ENCODE measurements at regions not wholly inside any gene's neighbourhood (a gene's known extent, or its start where the extent isn't known, plus 50 kb on each side); places are given as distances from the start of the nearest gene placed in this dataset.

GRCh38 chr10:120369856-120370276 lies 87.2 kb upstream of the PLPP4 start:
- Histone ChIP-seq H3K27me3 (no peaks in the 10 kb centered on the region), H3K27ac (no peak overlapping the region), H3K4me3 (no peak overlapping the region), H3K36me3 (no peaks in the 10 kb centered on the region), H3K9me3 (no peaks in the 10 kb centered on the region), H3K4me1 (no peaks in the 10 kb centered on the region)
- 33% methylated on average over 2 of the region's 2 CpGs for WGBS (ENCODE audit: insufficient coverage, low coverage, low lambda C conversion rate, missing lambda C conversion rate)
- ATAC-seq (no peak), DNase-seq (no peak)
- intact Hi-C loops (cut with DNase I): no loop called here
- TF ChIP-seq CTCF (IDR thresholded peaks at IDR 0.05): no peak
- no peak for TF ChIP-seq POLR2A (IDR thresholded peaks at IDR 0.05)

- no peak for DNase-seq
- Histone ChIP-seq H3K36me3 (no peaks in the 10 kb centered on the region), H3K9me3 (no peaks in the 10 kb centered on the region), H3K27me3 (no peaks in the 10 kb centered on the region), H3K4me3 (no peak overlapping the region), H3K27ac (no peak overlapping the region), H3K4me1 (no peaks in the 10 kb centered on the region)
- no peak for ATAC-seq
- TF ChIP-seq CTCF (IDR thresholded peaks at IDR 0.05): no peak
- TF ChIP-seq POLR2A (IDR thresholded peaks at IDR 0.05): no peak
- WGBS (ENCODE audit: insufficient coverage, low coverage, low lambda C conversion rate, missing lambda C conversion rate): 52% methylated on average over 4 of the region's 4 CpGs
- intact Hi-C loops (cut with DNase I): no loop called here
Measured at GRCh38 chr10:120371856-120372255, 85.2 kb upstream of the PLPP4 start.

GRCh38 chr10:120372917-120373316 lies 84.1 kb upstream of the PLPP4 start:
- H3K36me3 ChIP-seq: no peaks in the 10 kb centered on the region
- H3K27ac ChIP-seq: no peak overlapping the region
- ATAC-seq: no peak
- intact Hi-C loops (cut with DNase I): no loop called here
- no peaks in the 10 kb centered on the region for H3K4me1 ChIP-seq
- no peak overlapping the region for H3K4me3 ChIP-seq
- no peaks in the 10 kb centered on the region for H3K27me3 ChIP-seq
- no peak for DNase-seq
- no peaks in the 10 kb centered on the region for H3K9me3 ChIP-seq
- WGBS (ENCODE audit: insufficient coverage, low coverage, low lambda C conversion rate, missing lambda C conversion rate): 33% methylated on average over 3 of the region's 4 CpGs
- TF ChIP-seq CTCF (IDR thresholded peaks at IDR 0.05): no peak
- no peak for TF ChIP-seq POLR2A (IDR thresholded peaks at IDR 0.05)

- Histone ChIP-seq H3K27me3 (no peaks in the 10 kb centered on the region), H3K27ac (no peak overlapping the region), H3K9me3 (no peaks in the 10 kb centered on the region), H3K4me3 (no peak overlapping the region), H3K36me3 (no peaks in the 10 kb centered on the region), H3K4me1 (no peaks in the 10 kb centered on the region)
- DNase-seq: no peak
- no peak for ATAC-seq
- 72% methylated on average over 4 of the region's 4 CpGs for WGBS (ENCODE audit: insufficient coverage, low coverage, low lambda C conversion rate, missing lambda C conversion rate)
- TF ChIP-seq CTCF (IDR thresholded peaks at IDR 0.05) (no peak), POLR2A (IDR thresholded peaks at IDR 0.05) (no peak)
- intact Hi-C loops (cut with DNase I): no loop called here
Measured at GRCh38 chr10:120375666-120376065, 81.4 kb upstream of the PLPP4 start.

GRCh38 chr10:120381931-120382330 lies 75.1 kb upstream of the PLPP4 start:
- H3K9me3 ChIP-seq: no peaks in the 10 kb centered on the region
- H3K4me1 ChIP-seq: no peaks in the 10 kb centered on the region
- H3K27me3 ChIP-seq: peaks cover 0 to 11% of the 10 kb centered on the region in 2 donors
- H3K27ac ChIP-seq: no peak overlapping the region
- no peaks in the 10 kb centered on the region for H3K36me3 ChIP-seq
- DNase-seq (no peak), ATAC-seq (no peak)
- WGBS (ENCODE audit: insufficient coverage, low coverage, low lambda C conversion rate, missing lambda C conversion rate): 68% methylated on average over 7 of the region's 7 CpGs
- no peak overlapping the region for H3K4me3 ChIP-seq
- intact Hi-C loops (cut with DNase I): no loop called here
- TF ChIP-seq POLR2A (IDR thresholded peaks at IDR 0.05): no peak

Data from right lobe of liver (tissue), 6 donors.